GM18498 (cell line): ENCODE measurements at regions not wholly inside any gene's neighbourhood (a gene's known extent, or its start where the extent isn't known, plus 50 kb on each side); places are given as distances from the start of the nearest gene placed in this dataset.

Experiments
- ATAC-seq: cut with Tn5 transposase; IDR thresholded peaks from one replicate; pipeline ENCODE4 v1.9.1; 2021; ENCODE audit warnings: mild to moderate bottlenecking, moderate library complexity; ENCODE audit not compliant: unreplicated experiment

GRCh38 chr6:167572841-167573271, 248.0 kb downstream of the TTLL2 start:
- no peak for ATAC-seq

- no peak for ATAC-seq
Measured at GRCh38 chr6:167573461-167574215, 248.8 kb downstream of the TTLL2 start.

GRCh38 chr6:167574431-167575151, 249.7 kb downstream of the TTLL2 start:
- ATAC-seq, result no peak

GRCh38 chr6:167575158-167575696, 250.3 kb downstream of the TTLL2 start:
- ATAC-seq, result no peak

- ATAC-seq, result no peak
Measured at GRCh38 chr6:167576050-167576741, 250.5 kb upstream of the AFDN start.

GRCh38 chr6:167576828-167577503, 249.7 kb upstream of the AFDN start:
- ATAC-seq, result no peak

- no peak for ATAC-seq
Measured at GRCh38 chr6:167577891-167578361, 248.8 kb upstream of the AFDN start.

GRCh38 chr6:167578371-167578901, 248.3 kb upstream of the AFDN start:
- no peak for ATAC-seq

GRCh38 chr6:167579806-167580618, 246.7 kb upstream of the AFDN start:
- no peak for ATAC-seq

GRCh38 chr6:167580619-167580911, 246.1 kb upstream of the AFDN start:
- no peak for ATAC-seq

- no peak for ATAC-seq
Measured at GRCh38 chr6:167581637-167582036, 245.1 kb upstream of the AFDN start.

GRCh38 chr6:167583412-167583811, 243.3 kb upstream of the AFDN start:
- no peak for ATAC-seq

- no peak for ATAC-seq
Measured at GRCh38 chr6:167588181-167588919, 238.4 kb upstream of the AFDN start.

GRCh38 chr6:167588920-167589614, 237.6 kb upstream of the AFDN start:
- ATAC-seq, result no peak

- ATAC-seq, result no peak
Measured at GRCh38 chr6:167589615-167589940, 237.1 kb upstream of the AFDN start.

GRCh38 chr6:167590193-167590592, 236.5 kb upstream of the AFDN start:
- ATAC-seq, result no peak
